HG02870 (cell line): ENCODE measurements at regions not wholly inside any gene's neighbourhood (a gene's known extent, or its start where the extent isn't known, plus 50 kb on each side); places are given as distances from the start of the nearest gene placed in this dataset.

Experiments
- ATAC-seq: cut with Tn5 transposase; IDR thresholded peaks from one replicate; pipeline ENCODE4 v1.9.1; 2021; ENCODE audit warnings: mild to moderate bottlenecking, moderate library complexity; ENCODE audit not compliant: unreplicated experiment

DNA sequence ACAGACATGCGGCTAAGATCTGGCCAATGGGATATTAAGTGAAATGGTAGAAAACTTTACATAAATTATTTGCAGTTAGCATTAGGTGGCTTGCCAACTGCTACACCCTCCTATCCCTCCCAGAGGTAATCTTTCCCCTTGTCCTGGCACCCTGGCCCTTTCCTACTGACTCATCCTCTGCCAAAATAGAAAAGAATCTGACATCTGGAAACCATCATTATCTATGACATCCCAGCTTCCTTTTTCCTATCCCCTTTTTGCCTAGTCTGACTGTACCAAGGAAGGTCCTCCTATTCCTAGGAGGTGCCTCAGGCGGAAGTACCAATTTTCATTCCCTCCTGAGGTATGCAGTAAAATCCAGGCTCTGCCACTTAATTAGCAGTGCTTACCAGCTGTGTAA, 163.6 kb upstream of the KLF3 start:
- no peak for ATAC-seq

DNA sequence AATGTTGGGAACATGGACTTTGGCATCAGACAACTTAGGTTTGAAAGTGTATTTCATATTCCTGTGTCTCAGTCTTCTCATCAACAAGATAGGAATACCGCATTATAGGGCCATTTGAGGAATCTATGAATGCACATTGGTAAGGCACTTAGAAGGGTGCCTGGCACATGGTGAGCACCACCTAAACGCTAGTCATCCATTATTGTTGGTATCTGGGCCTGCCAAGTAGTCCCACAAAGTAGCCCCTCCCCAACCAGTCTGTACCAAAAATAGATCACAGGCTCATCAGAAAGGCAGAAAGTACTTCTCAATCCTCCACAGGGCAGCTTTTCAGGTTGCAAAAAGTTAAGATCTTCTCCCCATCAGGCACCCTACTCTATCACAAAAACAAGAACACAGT, 162.3 kb upstream of the KLF3 start:
- ATAC-seq, result no peak

DNA sequence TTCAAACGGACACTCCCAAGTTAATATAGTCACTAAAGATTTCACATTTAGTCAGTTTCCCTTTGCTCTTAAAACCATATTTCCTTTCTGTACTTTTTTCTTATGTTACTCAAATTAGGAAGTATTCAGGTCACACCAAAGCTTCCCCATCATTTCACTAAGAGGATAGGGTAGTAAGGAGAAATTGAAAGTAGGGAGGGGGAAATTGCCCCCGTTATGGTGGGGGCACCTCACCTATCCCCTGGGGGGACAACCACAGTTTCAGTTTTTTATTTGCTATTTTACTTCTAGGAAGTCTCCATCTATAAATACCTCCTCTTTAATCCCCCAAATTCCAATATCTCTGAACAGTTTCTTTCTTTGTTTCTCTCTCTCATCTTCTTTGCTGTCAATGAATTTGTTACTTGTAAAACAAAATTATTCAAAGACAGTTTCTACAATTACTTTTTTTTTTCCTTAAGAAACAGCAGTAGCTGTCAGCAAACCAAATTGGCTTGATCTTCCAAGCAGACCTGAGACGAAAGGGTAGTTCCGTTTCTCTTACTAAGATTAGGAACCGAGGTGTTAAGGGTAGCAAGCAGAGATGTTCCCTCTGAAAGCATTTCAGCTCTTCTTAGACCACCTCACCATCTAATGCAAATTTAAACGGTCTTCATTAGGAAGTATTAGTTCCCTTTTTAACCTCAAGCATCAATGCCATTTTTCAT, 160.2 kb upstream of the KLF3 start:
- peak; percentile 87 for ATAC-seq

- ATAC-seq, result no peak
These were observed 159.6 kb upstream of the KLF3 start for GRCh38 chr4:38504396-38504715.

GRCh38 chr4:38509551-38509950, 154.4 kb upstream of the KLF3 start:
- peak; percentile 56 for ATAC-seq

- no peak for ATAC-seq
These were observed 153.8 kb upstream of the KLF3 start for GRCh38 chr4:38510201-38510600.

DNA sequence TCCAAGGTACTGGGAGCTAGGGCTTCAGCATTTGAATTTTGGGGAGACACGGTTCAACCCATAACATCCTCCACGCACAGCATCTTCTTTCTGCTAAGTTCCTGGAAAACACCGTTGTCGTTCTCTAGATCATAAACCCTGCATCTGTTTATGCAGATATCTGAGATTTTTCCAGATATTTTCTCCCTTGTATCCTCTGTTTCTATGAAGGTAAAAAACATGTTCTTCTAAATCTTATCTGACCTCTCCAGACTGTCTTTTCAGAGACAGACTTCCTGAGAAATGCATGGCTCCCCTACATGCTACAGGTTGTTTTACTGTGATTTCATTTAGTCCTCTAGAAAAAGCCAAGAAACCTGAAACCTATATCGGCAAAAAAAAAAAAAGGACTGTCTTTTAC, 152.3 kb upstream of the KLF3 start:
- no peak for ATAC-seq

GRCh38 chr4:38512840-38513239, 151.2 kb upstream of the KLF3 start:
- no peak for ATAC-seq

- no peak for ATAC-seq
These were observed 149.4 kb upstream of the KLF3 start for GRCh38 chr4:38514465-38515146.

- no peak for ATAC-seq
These were observed 147.8 kb upstream of the KLF3 start for GRCh38 chr4:38516190-38516589.

GRCh38 chr4:38519666-38520065, 144.3 kb upstream of the KLF3 start:
- ATAC-seq, result no peak

DNA sequence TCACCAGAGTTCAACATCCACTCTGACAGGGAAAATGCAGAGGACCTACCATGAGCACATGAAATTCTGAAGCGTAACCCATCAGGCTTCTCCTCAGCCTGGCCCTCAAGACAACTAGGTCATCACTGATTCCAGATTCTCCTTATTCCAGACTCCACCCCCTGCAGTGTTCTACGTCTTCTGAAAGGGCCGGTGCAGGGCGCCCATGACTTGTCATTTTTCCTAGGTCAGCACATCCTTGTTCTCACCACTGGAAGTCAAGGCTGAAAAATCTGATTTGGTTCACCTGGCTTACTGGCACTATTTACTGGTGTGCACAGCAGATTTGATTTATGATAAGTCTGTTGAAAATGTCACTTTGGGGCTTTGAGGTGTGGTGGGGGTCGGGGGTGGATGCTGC, 140.9 kb upstream of the KLF3 start:
- ATAC-seq, result no peak

GRCh38 chr4:38523524-38524448, 140.2 kb upstream of the KLF3 start:
- peak; percentile 98 for ATAC-seq

DNA sequence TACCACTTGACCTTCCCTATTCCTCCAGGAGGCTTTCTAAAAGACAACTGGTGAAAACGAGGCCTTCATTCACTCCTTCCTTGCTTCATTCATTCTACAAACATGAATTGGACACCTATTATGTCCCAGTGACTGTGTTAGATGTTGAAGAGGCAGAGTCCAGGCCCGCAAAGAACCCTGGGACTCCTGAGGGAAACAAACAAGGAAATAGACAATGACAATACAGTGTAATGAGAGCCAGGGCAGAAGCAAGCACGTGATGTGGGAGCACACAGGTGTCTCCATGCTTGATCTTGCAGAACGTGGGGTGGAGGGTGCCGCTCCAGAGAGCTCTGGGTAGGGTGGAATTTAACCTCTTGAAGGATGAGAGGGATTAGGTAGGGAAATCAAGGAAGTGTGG, 137.6 kb upstream of the KLF3 start:
- no peak for ATAC-seq

- ATAC-seq, result peak; percentile 71
These were observed 134.5 kb upstream of the KLF3 start for GRCh38 chr4:38529189-38530115.

GRCh38 chr4:38530486-38530885, 133.5 kb upstream of the KLF3 start:
- no peak for ATAC-seq

- no peak for ATAC-seq
These were observed 132.8 kb upstream of the KLF3 start for GRCh38 chr4:38531141-38531727.

GRCh38 chr4:38532908-38533499, 131.0 kb upstream of the KLF3 start:
- no peak for ATAC-seq

DNA sequence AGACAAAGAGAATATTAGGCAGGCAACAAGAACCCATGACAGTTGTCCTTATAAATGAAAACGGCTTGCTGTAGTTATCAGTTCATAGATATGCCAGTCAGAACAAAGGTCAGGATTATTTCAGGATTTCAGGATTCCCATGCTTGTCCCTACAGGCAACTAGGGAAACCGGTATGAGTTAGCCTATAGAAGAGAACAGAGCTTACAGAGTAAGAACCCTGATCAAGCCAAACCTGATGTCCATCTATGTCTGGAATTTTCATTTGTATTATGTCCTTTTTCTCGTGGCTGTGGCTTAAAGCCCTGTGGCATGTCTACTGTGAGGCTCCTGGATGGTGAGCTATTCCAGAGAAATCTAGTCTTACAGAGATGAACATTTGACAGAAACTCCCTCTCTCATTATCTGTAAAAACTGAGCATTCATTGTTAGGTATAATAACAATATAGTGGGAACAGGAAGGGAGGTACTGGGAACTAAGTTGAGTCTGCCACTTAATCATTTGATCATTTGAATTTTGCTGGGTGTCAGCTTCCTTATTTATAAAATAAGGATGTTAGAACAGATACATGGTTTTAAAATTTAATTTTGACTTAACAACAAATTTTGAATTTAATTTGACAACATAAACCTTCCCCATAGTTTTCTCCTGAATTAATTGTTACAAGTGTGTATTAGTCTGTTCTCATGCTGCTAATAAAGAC, 129.5 kb upstream of the KLF3 start:
- no peak for ATAC-seq
